H1 (cell line): ENCODE measurements at regions not wholly inside any gene's neighbourhood (a gene's known extent, or its start where the extent isn't known, plus 50 kb on each side); places are given as distances from the start of the nearest gene placed in this dataset.
"Not testable (repeated sequence)": the region's sequence is repeated elsewhere in the genome, so short reads cannot be mapped to it uniquely, and the experiment has no call there.

Experiments used
- CTCF ChIA-PET: fragments of 300-600 bp; sonication (Branson Sonifier 250); formaldehyde crosslinking; loops from one replicate; lab custom pipeline; 2021; ENCODE audit not compliant: partially characterized antibody; lab: Charles Lee
- POLR2A ChIA-PET: fragments of 300-600 bp; sonication (Branson Sonifier 250); formaldehyde crosslinking; loops from one replicate; lab custom pipeline; 2021; ENCODE audit warnings: inconsistent platforms; ENCODE audit not compliant: partially characterized antibody; lab: Charles Lee
- DNase-seq, 2 experiments: peaks; one replicate each; pipeline versions ENCODE4 v3.0.0 to v3.0.0-alpha.2; 2010 to 2022; ENCODE audit warnings: low spot score in 2 of 2, low read depth in 1 of 2, mixed read lengths in 1 of 2
- FAIRE-seq: peaks from 2 replicates; lab custom pipeline; 2011; peaks lifted over from hg19 to GRCh38; lab: Jason Lieb, UNC
- H2AFZ ChIP-seq: 2 replicates; pipeline ENCODE4 v1.8.1; 2012; ENCODE audit warnings: low read length, inconsistent platforms
- H2AK5ac ChIP-seq: 2 replicates; pipeline ENCODE4 v1.6.1; 2013; ENCODE audit warnings: low read depth, low read length
- H2BK120ac ChIP-seq: replicated peaks from 2 replicates; pipeline ENCODE3; 2013; ENCODE audit warnings: low read depth, low read length, inconsistent platforms
- H2BK12ac ChIP-seq: 2 replicates; pipeline ENCODE4 v1.6.1; 2013; ENCODE audit warnings: low read depth, low read length
- H2BK15ac ChIP-seq: 2 replicates; pipeline ENCODE4 v1.6.1; 2013; ENCODE audit warnings: low read length
- H2BK20ac ChIP-seq: 2 replicates; pipeline ENCODE4 v1.6.1; 2013; ENCODE audit warnings: low read length
- H2BK5ac ChIP-seq: 2 replicates; pipeline ENCODE4 v1.6.1; 2013; ENCODE audit warnings: low read depth, low read length
- H3K14ac ChIP-seq: 2 replicates; pipeline ENCODE4 v1.6.1; 2013; ENCODE audit warnings: inconsistent platforms; ENCODE audit not compliant: insufficient read length
- H3K18ac ChIP-seq: 2 replicates; pipeline ENCODE4 v1.6.1; 2013; ENCODE audit warnings: low read length; ENCODE audit errors: extremely low read depth
- H3K23ac ChIP-seq: 2 replicates; pipeline ENCODE4 v1.6.1; 2013; ENCODE audit warnings: inconsistent platforms; ENCODE audit not compliant: insufficient read length
- H3K23me2 ChIP-seq: 2 replicates; pipeline ENCODE4 v1.6.1; 2013; ENCODE audit warnings: low read depth, low read length
- H3K27ac ChIP-seq: 2 replicates; pipeline ENCODE4 v1.6.1; 2011; ENCODE audit warnings: low read depth, low read length, inconsistent platforms
- H3K27me3 ChIP-seq, 4 experiments: replicated peaks in 1 of 4; 1 replicate in 1 of 4; 2 replicates in 3 of 4; pipeline versions ENCODE4 v1.6.1 to v1.8.1; 2011 to 2013; ENCODE audit warnings: low read length in 3 of 4, mild to moderate bottlenecking in 3 of 4, inconsistent platforms in 2 of 4, mixed read lengths in 2 of 4, moderate library complexity in 1 of 4; ENCODE audit not compliant: control insufficient read depth in 3 of 4, insufficient read depth in 3 of 4; ENCODE audit errors: extremely low read depth in 1 of 4
- H3K36me3 ChIP-seq, 4 experiments: 2 replicates each; pipeline versions ENCODE4 v1.6.1 to v1.8.1; 2011 to 2013; ENCODE audit warnings: mild to moderate bottlenecking in 4 of 4, low read length in 3 of 4, moderate library complexity in 2 of 4, control low read depth in 1 of 4, inconsistent platforms in 1 of 4; ENCODE audit not compliant: insufficient read depth in 4 of 4, control insufficient read depth in 2 of 4
- H3K4ac ChIP-seq: replicated peaks from 2 replicates; pipeline ENCODE3; 2013; ENCODE audit warnings: low read length, low read depth, mixed read lengths, inconsistent platforms; ENCODE audit not compliant: insufficient read length
- H3K4me1 ChIP-seq, 4 experiments: replicated peaks in 1 of 4; 1 replicate in 1 of 4; 2 replicates in 3 of 4; pipeline versions ENCODE4 v1.6.1 to v1.8.1; 2011 to 2013; ENCODE audit warnings: low read length in 3 of 4, inconsistent platforms in 2 of 4, mixed read lengths in 1 of 4; ENCODE audit not compliant: insufficient read depth in 4 of 4, control insufficient read depth in 3 of 4
- H3K4me2 ChIP-seq, 2 experiments: 2 replicates each; pipeline versions ENCODE4 v1.6.1 to v1.8.1; 2011 to 2013; ENCODE audit warnings: low read depth in 2 of 2, low read length in 2 of 2, control low read depth in 1 of 2, inconsistent platforms in 1 of 2, mild to moderate bottlenecking in 1 of 2; ENCODE audit not compliant: insufficient read depth in 1 of 2
- H3K4me3 ChIP-seq, 4 experiments: fragments of 200-600, 300-600 bp in 1 of 4; sonication (generic), shearing (Covaris generic), sonication (Bioruptor Twin) in 1 of 4; 2 replicates each; pipeline versions ENCODE4 v1.5.1 to v1.8.1; 2011 to 2016; ENCODE audit warnings: low read length in 4 of 4, low read depth in 3 of 4, control low read depth in 2 of 4, inconsistent platforms in 2 of 4, mild to moderate bottlenecking in 2 of 4, mixed read lengths in 1 of 4, moderate library complexity in 1 of 4; ENCODE audit not compliant: insufficient read depth in 2 of 4; ENCODE audit errors: extremely low read depth in 1 of 4
- H3K56ac ChIP-seq: replicated peaks from 2 replicates; pipeline ENCODE3; 2013; ENCODE audit warnings: low read depth, mild to moderate bottlenecking, mixed read lengths, low read length, inconsistent platforms; ENCODE audit not compliant: insufficient read length
- H3K79me1 ChIP-seq: 2 replicates; pipeline ENCODE4 v1.6.1; 2013; ENCODE audit warnings: low read depth, low read length, control low read depth
- H3K79me2 ChIP-seq, 2 experiments: 2 replicates each; pipeline versions ENCODE4 v1.6.1 to v1.8.1; 2012 to 2013; ENCODE audit warnings: low read length in 2 of 2, mild to moderate bottlenecking in 2 of 2, inconsistent platforms in 1 of 2; ENCODE audit not compliant: insufficient read depth in 2 of 2, control insufficient read depth in 1 of 2
- H3K9ac ChIP-seq, 4 experiments: replicated peaks in 1 of 4; 1 replicate in 1 of 4; 2 replicates in 3 of 4; pipeline versions ENCODE4 v1.6.1 to v1.8.1; 2011 to 2013; ENCODE audit warnings: low read depth in 3 of 4, low read length in 3 of 4, control low read depth in 2 of 4, mild to moderate bottlenecking in 2 of 4, moderate library complexity in 2 of 4, inconsistent platforms in 1 of 4; ENCODE audit errors: extremely low read depth in 1 of 4
- H3K9me3 ChIP-seq, 2 experiments: 2 replicates each; pipeline versions ENCODE4 v1.6.1 to v1.8.1; 2012 to 2013; ENCODE audit warnings: mild to moderate bottlenecking in 2 of 2, moderate library complexity in 2 of 2, control low read depth in 1 of 2, inconsistent platforms in 1 of 2, low read depth in 1 of 2, low read length in 1 of 2, mixed read lengths in 1 of 2; ENCODE audit not compliant: insufficient read depth in 2 of 2
- H4K20me1 ChIP-seq, 2 experiments: replicated peaks in 1 of 2; 2 replicates each; pipeline versions ENCODE3 to v1.8.1; 2011 to 2013; ENCODE audit warnings: inconsistent platforms in 2 of 2, low read length in 2 of 2, mild to moderate bottlenecking in 1 of 2; ENCODE audit not compliant: insufficient read depth in 2 of 2, control insufficient read depth in 1 of 2
- H4K5ac ChIP-seq: 2 replicates; pipeline ENCODE4 v1.6.1; 2013; ENCODE audit warnings: low read length, low read depth, mixed read lengths, inconsistent platforms; ENCODE audit not compliant: insufficient read length
- H4K8ac ChIP-seq: 2 replicates; pipeline ENCODE4 v1.8.0; 2013; ENCODE audit warnings: mild to moderate bottlenecking, moderate library complexity, low read length, inconsistent platforms; ENCODE audit not compliant: insufficient read depth; ENCODE audit errors: extremely low read depth
- H4K91ac ChIP-seq: replicated peaks from 2 replicates; pipeline ENCODE3; 2013; ENCODE audit warnings: low read length, mixed read lengths, inconsistent platforms; ENCODE audit not compliant: insufficient read length
- WGBS, 2 experiments: shearing (Covaris generic) in 1 of 2; methylation state at CpG; one replicate each; pipeline versions ENCODE4 v1.1.6 to v1.1.7; 2013 to 2015; ENCODE audit warnings: low lambda C conversion rate in 2 of 2, mixed read lengths in 2 of 2, inconsistent platforms in 1 of 2, low coverage in 1 of 2, missing lambda C conversion rate in 1 of 2; ENCODE audit not compliant: insufficient replicate concordance in 2 of 2, insufficient coverage in 1 of 2, insufficient read length in 1 of 2; ENCODE audit errors: extremely low coverage in 1 of 2, missing lambda C conversion rate in 1 of 2; 5-methylcytosine and 5-hydroxymethylcytosine counted together

GRCh38 chr5:126681314-126681713, 80.6 kb downstream of the PHAX start:
- not testable (repeated sequence) for H2AK5ac ChIP-seq, H3K23ac ChIP-seq, H3K79me2 ChIP-seq, H2AFZ ChIP-seq, H3K23me2 ChIP-seq, H4K20me1 ChIP-seq, H3K9ac ChIP-seq, H3K4me2 ChIP-seq, H2BK15ac ChIP-seq, DNase-seq, H4K5ac ChIP-seq, H2BK5ac ChIP-seq, H3K18ac ChIP-seq, H3K4ac ChIP-seq, H3K79me1 ChIP-seq, FAIRE-seq, H3K4me3 ChIP-seq, H3K36me3 ChIP-seq, H3K27me3 ChIP-seq, H4K91ac ChIP-seq, H2BK120ac ChIP-seq, H3K9me3 ChIP-seq, H3K56ac ChIP-seq, H3K14ac ChIP-seq, H4K8ac ChIP-seq, H2BK12ac ChIP-seq, H2BK20ac ChIP-seq, H3K27ac ChIP-seq
- POLR2A ChIA-PET, result interaction anchor here (10.8 kb wide), 1 partner anchor 96 kb away, joined by 146 read pairs; the partner anchor contains the start of gene LMNB1
- peaks cover 9 to 14% (median 13%) of the 10 kb centered on the region in 4 experiments; a peak in 6 of 7 replicates for H3K4me1 ChIP-seq
- whole genome bisulfite sequencing, 2 experiments, result 95% methylated on average over 9 of the region's 9 CpGs; no CpG with 5 or more reads in 1 of the 2 experiments
- CTCF ChIA-PET, result interaction anchor here (1.0 to 11.4 kb wide), 5 partner anchors 9 to 156 kb away, joined by 3 to 251 read pairs (median 5); partner anchors contain the start of gene LMNB1
